Activated T-helper 1 cell treated with Interleukin-2 at 50 U/mL for 16 hours (primary cell): ENCODE measurements at regions not wholly inside any gene's neighbourhood (a gene's known extent, or its start where the extent isn't known, plus 50 kb on each side); places are given as distances from the start of the nearest gene placed in this dataset.

Experiments
- DNase-seq: peaks from one replicate; pipeline ENCODE4 v3.0.0-alpha.2; 2020; ENCODE audit warnings: low read depth

DNA sequence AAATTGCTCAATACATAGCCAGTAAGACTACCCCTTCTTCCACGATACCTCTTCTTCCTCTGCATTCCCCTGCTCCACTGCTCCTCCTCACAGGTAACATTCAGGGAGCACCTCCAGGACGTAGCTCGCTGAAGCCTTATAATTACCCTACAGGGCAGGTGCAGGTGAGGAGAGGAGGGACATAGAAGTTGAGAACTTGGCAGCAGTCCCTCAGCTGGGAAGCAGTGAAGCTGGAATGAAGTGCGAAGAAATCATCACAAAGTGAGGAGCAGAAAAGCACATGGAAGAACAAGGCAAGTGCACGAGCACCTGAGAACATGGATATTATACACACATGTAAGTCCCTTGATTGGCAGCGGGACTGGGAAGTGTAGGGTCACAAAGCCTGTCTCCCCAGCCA, 118.2 kb downstream of the HSD17B3 start:
- DNase-seq = no peak

- DNase-seq = no peak
These were observed 123.8 kb downstream of the HSD17B3 start for GRCh38 chr9:96178153-96178552.

DNA sequence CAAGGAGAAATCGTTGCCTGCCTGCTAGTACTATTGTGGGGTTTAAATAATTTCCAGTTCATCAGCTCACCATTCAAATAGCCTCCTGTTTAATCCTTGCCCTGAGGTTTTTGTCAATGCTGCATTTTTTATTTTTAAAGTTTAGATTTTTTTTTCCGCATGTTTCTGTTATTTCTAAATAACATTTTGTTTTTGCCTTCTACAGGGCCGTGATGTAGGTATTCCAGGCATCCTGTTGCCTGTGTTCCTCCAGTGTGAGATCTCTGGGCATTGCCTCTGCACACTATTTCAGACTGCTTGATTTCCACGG, 124.3 kb downstream of the HSD17B3 start:
- no peak for DNase-seq

DNA sequence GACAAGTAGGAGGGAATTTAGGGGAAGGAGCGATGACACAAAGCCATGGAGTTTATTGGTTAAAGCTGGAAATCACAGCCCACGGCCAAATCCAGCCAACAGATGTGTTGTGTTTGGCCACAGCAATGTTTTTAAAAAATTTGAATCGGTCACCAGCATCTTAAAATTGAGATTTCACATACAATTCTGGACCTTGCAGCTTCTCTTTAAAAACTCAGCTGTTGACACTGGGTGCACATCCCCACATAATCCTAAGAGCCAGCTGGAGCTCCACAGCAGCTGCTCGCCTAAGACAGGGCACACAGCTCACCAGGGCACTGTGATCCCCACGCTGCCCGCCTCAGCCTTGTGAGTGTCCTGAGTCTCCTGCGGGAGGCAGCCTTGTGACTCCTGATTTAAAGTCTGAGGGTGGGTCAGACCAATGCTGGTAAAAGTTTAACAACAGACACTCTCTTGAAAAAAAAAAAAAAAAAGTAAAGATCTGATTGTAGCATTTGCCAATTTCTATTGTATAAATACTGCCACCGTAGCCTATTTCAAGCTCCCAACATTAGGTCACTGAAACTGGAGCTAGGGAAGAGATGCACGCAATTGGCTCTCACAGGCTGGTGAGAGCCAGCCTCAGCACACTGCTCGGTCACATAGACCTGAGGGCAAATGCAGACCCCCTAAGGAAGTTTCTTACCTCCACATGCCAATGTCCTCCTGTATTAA, 124.8 kb downstream of the HSD17B3 start:
- no peak for DNase-seq

DNA sequence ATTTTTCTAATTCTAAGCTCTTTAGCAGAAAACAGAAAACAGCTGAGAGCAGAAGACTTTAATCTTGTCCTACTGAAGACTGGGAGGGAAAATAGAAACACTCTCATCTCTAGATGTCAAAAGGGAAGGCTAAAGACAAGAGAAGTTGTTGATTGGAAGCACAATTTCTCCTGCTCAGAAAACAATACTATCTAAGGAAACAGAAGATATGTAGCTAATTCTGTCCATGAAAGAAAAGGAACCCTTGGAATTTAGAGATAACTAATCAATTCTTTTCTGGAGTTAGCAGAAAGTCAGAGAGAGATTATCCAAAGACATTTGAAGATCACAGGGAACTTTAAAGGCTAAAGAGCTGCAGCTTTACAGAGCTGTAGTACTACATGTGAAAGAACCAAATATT, 126.2 kb downstream of the HSD17B3 start:
- DNase-seq = no peak

GRCh38 chr9:96175001-96175400, 127.0 kb downstream of the HSD17B3 start:
- DNase-seq = no peak

GRCh38 chr9:96174371-96174770, 127.6 kb downstream of the HSD17B3 start:
- no peak for DNase-seq

DNA sequence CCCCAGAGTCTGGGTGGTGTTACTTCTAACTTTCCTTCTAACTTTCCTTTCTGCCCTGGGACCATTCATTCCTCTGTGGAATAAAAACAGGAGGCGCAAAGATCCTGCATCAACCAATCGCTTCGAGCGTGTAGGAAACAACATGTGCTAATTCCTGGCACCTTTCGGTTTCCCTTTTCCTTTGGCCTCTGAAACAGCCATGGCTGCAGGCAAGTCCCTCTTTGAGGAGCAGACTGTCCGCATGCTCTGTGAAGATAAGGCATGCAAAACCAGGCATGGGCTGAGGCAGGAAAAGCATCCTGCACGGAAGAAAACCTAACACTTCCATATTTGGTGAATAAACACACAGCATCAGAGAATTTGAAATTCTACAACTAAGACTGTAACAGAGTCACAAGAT, 128.3 kb downstream of the HSD17B3 start:
- no peak for DNase-seq

DNA sequence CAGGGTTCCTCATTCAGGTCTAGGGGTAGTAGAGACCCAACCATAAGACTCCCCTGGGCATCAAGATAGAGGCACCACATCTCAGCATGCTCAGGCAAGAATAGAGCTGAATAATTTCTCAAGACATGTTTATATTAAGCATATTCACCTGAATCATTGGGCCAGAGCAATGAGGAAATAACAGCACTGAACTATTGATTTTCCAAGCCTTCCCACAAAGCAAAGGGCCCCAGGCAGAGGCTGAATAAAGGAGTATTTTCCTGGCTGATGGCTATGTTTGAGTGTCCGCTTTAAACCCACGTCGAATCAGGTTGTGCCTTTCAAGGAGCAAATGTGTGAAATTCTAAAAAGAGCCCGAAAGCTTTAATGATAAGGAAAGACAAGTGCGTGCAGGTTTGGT, 129.2 kb downstream of the HSD17B3 start:
- DNase-seq = no peak

- DNase-seq = no peak
These were observed 130.2 kb downstream of the HSD17B3 start for GRCh38 chr9:96171728-96172127.

DNA sequence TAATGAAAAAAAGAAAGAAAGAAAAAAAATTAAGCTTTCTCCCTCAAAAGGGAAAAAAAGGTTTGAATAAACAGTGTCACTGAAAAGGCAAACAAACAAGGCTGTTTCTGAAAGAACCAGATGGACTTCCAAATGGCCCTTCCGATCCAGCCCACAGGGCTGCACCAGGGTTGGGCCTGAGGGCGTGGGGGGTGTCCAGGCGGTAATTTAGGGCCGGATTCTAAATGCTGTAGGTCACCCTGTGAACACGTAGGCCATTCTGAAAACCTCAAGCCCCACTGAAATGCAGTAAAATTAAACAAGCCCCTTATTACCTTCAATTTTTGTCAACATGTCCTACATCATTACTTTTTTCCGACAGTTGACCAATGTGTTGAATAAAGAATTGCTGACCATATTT, 132.1 kb downstream of the HSD17B3 start:
- no peak for DNase-seq

- DNase-seq = no peak
These were observed 132.5 kb downstream of the HSD17B3 start for GRCh38 chr9:96169484-96169883.

DNA sequence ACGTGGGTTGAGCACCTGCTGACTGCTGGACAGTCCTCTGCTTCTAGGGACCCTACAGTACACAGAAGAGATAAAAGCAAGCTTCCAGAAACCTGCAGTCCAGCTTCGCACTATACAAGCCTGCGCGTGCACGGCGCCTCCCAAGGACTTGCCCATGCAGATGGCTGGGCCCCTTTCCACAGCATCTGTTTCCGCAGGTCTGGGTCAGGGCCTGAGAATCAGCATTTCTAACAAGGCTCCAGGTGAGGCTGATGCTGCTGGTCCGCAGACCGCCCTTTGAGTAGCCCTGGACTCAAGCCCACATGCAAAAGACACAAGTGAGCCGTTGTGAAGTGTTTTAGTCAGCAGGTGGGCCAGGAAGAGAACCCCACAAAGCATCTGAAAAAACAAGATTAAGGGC, 133.1 kb downstream of the HSD17B3 start:
- DNase-seq = no peak

DNA sequence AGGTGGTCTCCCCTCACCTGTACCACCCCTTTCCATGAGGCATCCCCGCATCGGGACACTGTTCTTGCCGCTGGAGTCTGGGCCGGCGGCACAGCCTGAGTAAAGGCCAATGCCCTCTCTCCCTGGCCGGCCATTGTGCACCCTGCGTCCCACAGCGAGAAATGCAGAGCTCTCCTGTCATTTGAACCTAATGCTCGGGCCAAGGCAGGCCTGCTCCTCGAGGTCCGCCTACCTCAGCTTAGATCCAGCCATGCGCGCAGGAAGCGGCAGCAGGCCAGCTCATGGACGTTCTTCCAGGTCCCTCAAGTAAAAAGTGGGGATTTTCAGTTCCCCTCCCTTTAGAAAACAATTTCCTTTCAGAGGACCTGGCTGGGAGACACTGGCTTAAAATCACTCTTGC, 135.0 kb downstream of the HSD17B3 start:
- DNase-seq = no peak

DNA sequence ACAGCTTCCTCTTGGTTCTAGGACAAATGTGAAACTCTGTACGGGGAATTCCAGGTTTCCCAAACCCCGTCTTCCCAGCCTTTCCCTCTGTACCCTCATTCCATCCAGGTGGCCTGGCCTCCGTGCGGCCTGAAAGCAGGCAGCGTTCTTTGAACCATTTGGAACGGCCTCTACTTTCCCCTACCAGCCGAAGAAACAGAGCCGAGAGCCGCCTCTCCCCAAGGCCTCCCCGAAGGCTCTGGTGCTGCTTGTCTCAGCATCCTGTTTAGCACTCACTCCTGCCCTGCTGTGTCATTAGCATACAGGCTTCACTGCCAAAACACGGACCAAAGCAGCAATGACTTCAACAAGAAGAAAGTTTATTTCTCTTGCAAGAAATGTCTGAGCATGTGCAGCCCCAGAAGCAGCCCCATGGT, 137.7 kb downstream of the HSD17B3 start:
- no peak for DNase-seq

GRCh38 chr9:96163712-96164111, 138.3 kb downstream of the HSD17B3 start:
- DNase-seq = no peak

DNA sequence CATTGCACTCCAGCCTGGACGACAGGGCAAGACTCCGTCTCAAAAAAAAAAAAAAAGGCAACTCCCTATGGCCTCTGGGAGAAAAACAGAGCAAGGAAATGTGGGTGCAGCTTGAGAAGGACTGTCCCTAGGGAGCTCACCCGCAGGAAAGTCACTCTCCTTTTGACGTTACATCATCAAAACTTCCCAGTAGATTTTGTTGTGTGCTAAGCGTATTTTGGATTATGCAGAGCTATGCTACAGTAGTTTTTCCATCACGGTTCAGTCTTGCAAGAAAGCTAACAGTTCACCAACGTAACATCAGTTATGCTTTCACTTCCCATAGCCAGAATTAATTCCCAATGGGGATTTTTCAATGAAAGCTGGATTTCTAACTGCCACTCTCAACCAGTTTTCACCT, 138.8 kb downstream of the HSD17B3 start:
- DNase-seq = no peak

DNA sequence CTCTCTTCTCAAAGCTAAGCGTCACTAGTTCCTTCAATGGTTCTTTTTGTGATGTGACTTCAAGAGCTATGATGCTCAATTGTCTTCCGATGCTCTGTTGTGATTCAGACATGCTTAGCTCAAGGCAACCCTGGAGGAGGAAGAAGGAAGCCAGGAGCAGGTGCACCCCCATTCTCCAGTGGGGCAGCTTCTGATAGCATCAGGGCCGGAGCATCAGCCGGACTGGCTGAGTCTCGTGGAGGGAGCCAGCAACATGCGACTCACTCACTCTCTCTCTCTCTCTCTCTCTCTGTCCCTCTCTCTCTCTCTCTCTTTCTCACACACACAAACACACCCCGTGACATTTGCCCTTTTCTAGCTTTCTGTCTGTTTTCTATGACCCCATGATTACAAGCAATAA, 140.2 kb downstream of the HSD17B3 start:
- DNase-seq = no peak

GRCh38 chr9:96160866-96161265, 141.1 kb downstream of the HSD17B3 start:
- DNase-seq = no peak

DNA sequence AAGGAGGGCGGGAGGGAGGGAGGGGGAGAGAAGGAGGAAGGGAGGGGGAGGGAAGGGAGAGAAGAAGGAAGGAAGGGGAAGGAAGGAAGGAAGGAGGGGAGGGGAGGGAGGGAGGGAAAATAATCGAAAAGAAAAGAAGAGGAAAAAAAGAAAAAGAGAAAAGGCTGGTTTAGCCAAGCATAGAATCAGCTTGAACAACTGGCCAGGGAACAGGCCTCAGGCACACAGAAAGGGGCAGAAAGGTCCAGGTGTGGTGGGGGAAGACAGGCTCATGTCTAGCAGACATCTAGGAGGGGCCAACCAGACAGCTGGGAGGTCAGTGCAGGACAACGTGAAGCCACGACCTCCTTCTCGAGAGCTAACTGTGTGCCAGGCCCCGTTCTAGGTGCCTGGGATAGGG, 141.8 kb downstream of the HSD17B3 start:
- no peak for DNase-seq

DNA sequence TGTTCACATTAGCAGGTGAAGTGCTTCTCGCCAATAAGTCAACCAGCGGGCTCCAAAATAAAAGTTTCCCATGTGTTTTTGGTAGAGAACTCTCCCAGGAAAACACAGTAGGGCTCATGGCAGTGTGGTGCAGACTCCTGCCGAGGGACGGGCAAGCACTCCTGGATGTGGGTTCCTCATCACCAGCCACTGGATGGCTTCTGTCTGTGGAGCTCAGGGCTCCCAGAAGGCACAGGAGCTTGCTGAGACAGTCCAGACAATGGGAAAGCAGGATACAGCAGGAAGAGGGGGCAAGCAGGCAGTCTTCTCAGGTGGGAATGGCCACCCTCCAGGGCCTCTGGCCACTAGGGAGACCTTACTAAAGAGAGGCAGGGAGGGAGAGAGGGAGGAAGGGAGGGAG, 142.4 kb downstream of the HSD17B3 start:
- DNase-seq = no peak

GRCh38 chr9:96158909-96159575, 142.9 kb downstream of the HSD17B3 start:
- DNase-seq = no peak

- DNase-seq = no peak
These were observed 143.8 kb downstream of the HSD17B3 start for GRCh38 chr9:96158147-96158546.

GRCh38 chr9:96157675-96158074, 144.3 kb downstream of the HSD17B3 start:
- DNase-seq = no peak
